Hematopoietic multipotent progenitor cell treated with erythropoietin and hydrocortisone succinate and interleukin-3 and kit ligand, for 15 days (in vitro differentiated cells): ENCODE measurements at regions not wholly inside any gene's neighbourhood (a gene's known extent, or its start where the extent isn't known, plus 50 kb on each side); places are given as distances from the start of the nearest gene placed in this dataset.

Source experiments
- DNase-seq: peaks from one replicate; pipeline ENCODE4 v3.0.0-alpha.2; 2015; ENCODE audit warnings: low spot score

- DNase-seq = no peak
Observed at GRCh38 chr11:134624166-134624920, 212.3 kb upstream of the B3GAT1 start.

- no peak for DNase-seq
Observed at GRCh38 chr11:134623711-134624110, 211.7 kb upstream of the B3GAT1 start.

DNA sequence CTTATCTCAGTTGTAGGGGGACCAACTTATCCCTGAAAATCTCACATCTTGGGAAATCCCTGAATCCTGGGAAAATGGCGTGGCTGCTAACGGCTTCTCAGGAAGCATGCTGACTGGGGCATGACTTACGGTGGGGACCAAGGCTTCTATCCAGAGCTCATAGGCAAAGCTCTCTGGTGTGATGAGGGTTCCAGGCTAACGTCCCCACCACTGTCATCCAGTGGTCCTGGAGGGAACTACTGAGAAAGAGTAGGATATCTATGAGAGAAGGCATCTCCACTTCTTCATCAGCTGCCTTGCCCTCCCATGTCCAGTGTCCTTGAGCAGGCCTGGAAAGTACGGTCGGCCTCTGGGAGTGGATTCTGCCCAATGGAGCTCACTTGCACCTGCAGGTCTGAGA is 210.4 kb upstream of the B3GAT1 start:
- no peak for DNase-seq

- DNase-seq = no peak
Observed at GRCh38 chr11:134617360-134617759, 205.3 kb upstream of the B3GAT1 start.

GRCh38 chr11:134616038-134616437 is 204.0 kb upstream of the B3GAT1 start:
- no peak for DNase-seq

GRCh38 chr11:134615041-134615615 is 203.1 kb upstream of the B3GAT1 start:
- DNase-seq = no peak

DNA sequence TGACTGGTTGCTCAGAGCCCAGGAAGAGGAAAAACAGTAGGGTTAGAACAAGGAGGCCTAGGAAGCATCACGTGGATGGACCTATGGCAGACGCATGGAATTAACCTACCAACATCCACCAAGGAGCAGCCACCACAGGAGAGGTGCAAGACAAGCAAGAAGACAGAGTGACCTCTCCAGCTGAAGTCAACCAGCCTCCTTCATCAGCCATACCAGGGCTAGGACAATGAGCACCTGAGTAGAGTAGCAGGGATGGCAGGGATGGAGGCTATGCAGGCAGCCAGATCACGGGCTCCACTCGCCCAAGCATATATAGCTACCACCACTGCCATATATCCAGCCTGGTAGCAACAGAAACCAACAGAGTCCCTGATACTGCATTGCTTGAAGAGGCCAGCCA is 202.1 kb upstream of the B3GAT1 start:
- no peak for DNase-seq

- no peak for DNase-seq
Observed at GRCh38 chr11:134613646-134614045, 201.6 kb upstream of the B3GAT1 start.

- DNase-seq = no peak
Observed at GRCh38 chr11:134612140-134613030, 200.3 kb upstream of the B3GAT1 start.

DNA sequence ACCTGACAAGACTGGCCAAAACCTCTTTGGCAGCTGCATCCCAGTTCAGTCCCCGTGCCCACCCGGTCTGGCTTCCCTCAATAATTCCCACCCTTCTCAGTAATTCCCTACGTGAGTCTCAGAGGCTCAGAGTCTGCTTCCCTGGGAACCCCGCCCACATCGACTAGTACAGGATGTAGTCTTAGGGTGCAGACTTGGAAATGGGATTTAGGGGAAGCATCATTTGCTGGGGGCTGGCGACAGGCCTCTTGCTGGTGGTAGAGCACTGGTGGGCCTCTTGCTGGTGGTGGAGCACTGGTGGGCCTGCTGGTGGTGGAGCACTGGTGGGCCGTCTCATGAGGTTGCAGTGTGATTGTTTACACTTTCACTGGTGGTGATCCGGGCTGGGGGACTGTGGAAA is 199.5 kb upstream of the B3GAT1 start:
- DNase-seq = no peak

DNA sequence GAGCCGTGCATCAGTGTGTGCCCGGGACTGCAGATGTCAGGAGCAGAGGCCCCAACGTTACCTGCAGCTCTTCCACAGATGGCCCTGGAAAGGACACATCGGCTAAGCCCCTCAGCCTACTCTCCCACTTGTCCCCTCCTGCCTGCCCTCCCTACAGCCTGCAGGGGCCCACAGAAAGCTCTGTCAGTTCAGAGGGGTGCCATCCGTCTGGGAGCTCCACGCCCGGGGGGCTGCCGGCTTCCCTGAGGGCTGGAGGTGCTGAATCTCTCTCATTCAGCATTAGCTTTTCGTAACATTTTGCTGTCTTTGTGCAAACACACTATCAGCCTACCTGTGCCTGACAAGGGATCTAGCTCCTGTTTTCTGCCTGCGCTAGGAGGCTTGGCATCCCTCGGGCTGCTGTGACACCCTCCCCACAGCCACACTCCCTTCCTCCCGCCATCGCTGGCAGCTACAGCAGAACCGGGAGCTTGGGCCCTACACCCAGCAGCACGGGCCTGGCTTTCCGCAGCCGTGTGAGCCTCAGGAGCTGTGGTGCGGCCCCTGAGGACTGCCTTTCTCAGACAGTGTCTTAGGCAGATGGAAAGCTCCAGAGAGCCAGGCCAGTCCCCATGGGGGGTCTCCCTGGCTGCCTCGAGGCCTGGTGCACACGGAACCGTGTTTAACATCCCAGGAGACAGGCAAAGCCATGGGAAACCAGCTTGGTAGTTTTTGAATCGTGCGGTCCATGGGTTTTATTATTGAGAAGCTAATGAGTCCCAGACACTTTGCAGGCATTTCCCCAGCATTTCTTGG is 198.3 kb upstream of the B3GAT1 start:
- no peak for DNase-seq

GRCh38 chr11:134609361-134610115 is 197.5 kb upstream of the B3GAT1 start:
- no peak for DNase-seq

DNA sequence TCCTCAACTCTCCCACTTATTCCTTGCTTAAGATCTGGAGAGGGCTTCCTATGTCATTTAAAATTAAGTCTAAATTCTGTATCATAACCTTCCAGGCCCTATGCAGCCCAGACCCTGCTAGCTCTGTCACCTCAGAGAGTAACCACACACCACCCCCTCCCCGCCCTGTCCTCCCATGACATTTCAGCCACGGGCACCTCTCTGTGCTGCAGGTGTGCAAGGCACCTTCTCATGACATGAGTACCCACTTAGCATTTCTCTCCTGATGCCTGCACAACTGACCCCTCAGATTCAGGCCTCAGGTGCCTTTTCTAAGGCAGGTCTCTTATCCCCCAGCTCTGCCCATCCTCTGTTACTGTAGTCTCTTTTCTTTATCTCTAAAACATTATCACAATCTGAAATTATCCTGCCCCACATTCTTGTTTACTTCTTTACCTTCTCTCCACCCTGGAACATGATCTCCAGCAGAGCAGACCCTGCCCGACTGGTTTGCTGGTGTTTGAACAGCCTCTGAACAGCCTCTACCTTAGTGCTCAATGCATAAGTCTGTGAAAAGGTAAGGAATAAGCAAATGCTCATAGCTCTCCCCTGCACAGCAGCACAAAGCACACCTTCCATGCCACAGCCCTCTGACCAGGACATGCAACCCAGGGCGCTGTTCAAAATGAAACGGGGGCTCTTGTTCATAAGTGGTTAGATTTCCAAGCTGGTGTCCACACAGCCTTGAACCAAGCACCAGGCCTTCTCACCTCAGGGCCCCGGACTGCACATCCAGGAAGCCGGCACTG is 196.1 kb upstream of the B3GAT1 start:
- no peak for DNase-seq

DNA sequence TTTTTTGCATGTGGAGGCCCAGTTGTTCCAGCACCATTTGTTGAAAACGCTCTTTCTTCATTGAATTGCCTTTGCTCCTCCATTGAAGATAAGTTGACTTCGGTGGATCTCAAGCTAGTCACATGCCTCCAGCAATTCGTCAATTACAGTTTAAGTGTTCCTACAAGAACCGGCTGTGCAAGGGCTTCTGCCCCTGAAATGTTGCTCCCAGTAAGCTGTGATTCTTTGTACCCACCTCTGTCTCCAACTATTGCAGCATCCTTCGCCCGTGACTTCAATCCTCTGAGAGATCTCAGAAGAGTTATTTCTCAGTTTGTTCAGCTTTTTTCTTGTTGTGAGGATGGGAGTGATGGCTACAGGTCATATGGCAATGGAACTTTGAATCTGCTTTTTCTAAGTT is 194.2 kb upstream of the B3GAT1 start:
- no peak for DNase-seq

- DNase-seq = no peak
Observed at GRCh38 chr11:134604886-134605285, 192.8 kb upstream of the B3GAT1 start.

DNA sequence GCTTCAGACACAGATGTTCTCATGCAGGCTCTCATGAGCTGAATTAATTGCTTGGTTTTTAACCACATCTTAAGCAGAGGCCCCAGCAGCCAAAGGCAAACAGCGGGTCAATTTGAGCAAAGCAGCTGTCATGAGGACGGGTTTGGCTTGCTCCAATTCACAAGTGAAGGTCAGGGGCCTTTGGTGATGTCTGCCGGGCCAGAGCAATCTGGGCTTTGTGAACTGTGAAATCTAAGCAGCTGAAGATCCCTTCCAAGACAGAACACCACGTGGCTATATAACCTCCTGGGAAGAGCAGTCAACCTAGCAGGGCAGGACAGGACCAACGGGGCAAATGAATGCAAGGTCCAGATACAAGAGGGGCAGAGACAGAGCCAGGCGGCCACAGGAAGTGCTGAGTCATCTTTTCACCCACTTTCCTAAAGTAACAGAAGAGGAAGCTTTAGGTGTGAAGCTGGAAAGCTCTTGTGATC is 187.3 kb upstream of the B3GAT1 start:
- DNase-seq = no peak

DNA sequence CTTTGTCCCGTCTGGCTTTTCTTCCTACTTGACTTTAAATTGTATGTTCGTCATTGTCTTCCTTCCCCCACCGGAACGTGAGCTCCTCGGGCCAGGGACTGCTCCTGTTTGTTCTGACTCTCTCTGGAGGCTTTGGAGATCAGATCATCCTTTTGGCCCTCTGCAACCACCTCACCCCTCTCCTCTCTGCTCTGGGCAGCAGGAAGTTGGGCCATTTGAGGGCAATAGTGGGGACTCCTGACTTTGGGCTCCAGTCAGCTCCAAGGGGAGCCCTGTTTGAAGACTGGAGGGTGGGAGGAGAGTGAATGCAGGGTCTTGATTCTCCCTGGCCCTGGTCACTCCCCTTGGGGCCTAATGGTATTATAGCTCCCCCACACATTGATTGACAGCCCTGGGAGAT is 186.3 kb upstream of the B3GAT1 start:
- DNase-seq = no peak

- no peak for DNase-seq
Observed at GRCh38 chr11:134597452-134597851, 185.4 kb upstream of the B3GAT1 start.

- DNase-seq = no peak
Observed at GRCh38 chr11:134596404-134596803, 184.4 kb upstream of the B3GAT1 start.

DNA sequence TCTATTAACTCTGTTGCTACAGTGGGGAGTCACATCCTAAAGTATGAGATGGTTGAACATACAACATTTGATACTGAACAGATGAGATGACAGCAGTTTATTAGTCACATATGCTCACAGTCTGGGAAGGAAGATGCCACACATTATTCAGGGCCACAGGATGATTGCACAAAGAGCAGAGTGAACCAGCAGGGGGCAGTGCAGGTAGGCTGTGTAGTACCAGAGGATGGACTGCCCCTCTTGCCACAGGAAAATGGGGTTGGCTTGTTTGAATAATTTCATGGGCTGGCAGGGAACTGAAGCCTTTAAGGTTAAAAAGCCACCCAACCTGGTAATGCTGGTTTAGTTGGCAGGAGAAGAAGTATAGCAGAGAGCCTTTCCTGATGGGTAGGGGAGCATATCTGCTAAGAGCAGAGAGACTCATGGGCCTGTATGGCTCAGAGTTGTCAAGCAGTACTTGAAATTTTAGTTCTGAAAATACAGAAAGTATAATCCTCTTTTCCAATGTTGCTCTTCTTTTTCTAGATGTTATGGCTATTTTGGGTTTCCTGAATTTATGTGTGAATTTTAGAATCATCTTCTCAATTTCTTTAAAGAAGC is 180.4 kb upstream of the B3GAT1 start:
- DNase-seq = peak; percentile 10
